ENCODE measurements at regions not wholly inside any gene's neighbourhood (a gene's known extent, or its start where the extent isn't known, plus 50 kb on each side); places are given as distances from the start of the nearest gene placed in this dataset.

DNA sequence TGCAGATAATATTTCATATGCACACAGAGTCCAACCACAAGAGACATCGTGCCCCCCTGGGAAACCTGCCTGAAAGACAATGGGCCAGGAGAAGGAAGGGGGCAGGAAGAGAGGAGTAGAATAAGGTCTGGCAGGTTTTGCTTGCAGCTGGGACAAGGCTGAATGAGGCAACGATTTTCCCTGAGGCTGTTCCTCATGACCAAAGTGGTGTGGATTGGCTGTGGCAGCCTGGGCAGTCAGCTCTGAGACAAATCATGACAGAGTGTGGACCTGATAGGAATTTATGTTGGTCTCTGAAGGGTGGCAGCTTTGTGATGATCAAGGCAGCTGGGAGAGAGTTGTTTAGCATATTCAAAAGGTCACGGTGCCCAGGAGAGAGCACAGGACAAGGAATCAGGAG lies 119.3 kb downstream of the NMUR2 start:
- ChIA-PET CTCF (no interaction called here), RAD21 (ENCODE audit: unreplicated experiment) (no interaction called here), POLR2A (no interaction called here), SMC1A (ENCODE audit: uncharacterized antibody, unreplicated experiment) (no interaction called here)
- no peak for ATAC-seq
- intact Hi-C loops (cut with micrococcal nuclease; ENCODE audit: unreplicated experiment): no loop called here
- H3K4me2 ChIP-seq (ENCODE audit: control insufficient read depth, insufficient read depth): no peak overlapping the region
- H2AFZ ChIP-seq (ENCODE audit: control insufficient read depth, low read depth, low read length): no peak overlapping the region
- BruUV-seq (replicated peaks): no TSS peak
- 2% methylated on average over 3 of the region's 3 CpGs for WGBS (ENCODE audit: insufficient coverage, insufficient replicate concordance, low lambda C conversion rate, missing lambda C conversion rate)
- TF ChIP-seq CREM (IDR thresholded peaks at IDR 0.05; ENCODE audit: low read depth) (no peak), MEF2A (IDR thresholded peaks at IDR 0.05; ENCODE audit: insufficient read depth, low read depth, low read length) (no peak), STAT1 (conservative IDR thresholded peaks at IDR 0.05) (no peak), SMAD1 (IDR thresholded peaks at IDR 0.05; ENCODE audit: low read depth, partially characterized antibody) (no peak), CHD2 (IDR thresholded peaks at IDR 0.05; ENCODE audit: borderline replicate concordance, low read depth, low read length) (no peak)
- TF ChIP-seq, protein P1, sequence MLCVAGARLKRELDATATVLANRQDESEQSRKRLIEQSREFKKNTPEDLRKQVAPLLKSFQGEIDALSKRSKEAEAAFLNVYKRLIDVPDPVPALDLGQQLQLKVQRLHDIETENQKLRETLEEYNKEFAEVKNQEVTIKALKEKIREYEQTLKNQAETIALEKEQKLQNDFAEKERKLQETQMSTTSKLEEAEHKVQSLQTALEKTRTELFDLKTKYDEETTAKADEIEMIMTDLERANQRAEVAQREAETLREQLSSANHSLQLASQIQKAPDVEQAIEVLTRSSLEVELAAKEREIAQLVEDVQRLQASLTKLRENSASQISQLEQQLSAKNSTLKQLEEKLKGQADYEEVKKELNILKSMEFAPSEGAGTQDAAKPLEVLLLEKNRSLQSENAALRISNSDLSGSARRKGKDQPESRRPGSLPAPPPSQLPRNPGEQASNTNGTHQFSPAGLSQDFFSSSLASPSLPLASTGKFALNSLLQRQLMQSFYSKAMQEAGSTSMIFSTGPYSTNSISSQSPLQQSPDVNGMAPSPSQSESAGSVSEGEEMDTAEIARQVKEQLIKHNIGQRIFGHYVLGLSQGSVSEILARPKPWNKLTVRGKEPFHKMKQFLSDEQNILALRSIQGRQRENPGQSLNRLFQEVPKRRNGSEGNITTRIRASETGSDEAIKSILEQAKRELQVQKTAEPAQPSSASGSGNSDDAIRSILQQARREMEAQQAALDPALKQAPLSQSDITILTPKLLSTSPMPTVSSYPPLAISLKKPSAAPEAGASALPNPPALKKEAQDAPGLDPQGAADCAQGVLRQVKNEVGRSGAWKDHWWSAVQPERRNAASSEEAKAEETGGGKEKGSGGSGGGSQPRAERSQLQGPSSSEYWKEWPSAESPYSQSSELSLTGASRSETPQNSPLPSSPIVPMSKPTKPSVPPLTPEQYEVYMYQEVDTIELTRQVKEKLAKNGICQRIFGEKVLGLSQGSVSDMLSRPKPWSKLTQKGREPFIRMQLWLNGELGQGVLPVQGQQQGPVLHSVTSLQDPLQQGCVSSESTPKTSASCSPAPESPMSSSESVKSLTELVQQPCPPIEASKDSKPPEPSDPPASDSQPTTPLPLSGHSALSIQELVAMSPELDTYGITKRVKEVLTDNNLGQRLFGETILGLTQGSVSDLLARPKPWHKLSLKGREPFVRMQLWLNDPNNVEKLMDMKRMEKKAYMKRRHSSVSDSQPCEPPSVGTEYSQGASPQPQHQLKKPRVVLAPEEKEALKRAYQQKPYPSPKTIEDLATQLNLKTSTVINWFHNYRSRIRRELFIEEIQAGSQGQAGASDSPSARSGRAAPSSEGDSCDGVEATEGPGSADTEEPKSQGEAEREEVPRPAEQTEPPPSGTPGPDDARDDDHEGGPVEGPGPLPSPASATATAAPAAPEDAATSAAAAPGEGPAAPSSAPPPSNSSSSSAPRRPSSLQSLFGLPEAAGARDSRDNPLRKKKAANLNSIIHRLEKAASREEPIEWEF (IDR thresholded peaks at IDR 0.05; ENCODE audit: insufficient replicate concordance, low read depth, low read length): no peak
- TF ChIP-seq, protein P2, sequence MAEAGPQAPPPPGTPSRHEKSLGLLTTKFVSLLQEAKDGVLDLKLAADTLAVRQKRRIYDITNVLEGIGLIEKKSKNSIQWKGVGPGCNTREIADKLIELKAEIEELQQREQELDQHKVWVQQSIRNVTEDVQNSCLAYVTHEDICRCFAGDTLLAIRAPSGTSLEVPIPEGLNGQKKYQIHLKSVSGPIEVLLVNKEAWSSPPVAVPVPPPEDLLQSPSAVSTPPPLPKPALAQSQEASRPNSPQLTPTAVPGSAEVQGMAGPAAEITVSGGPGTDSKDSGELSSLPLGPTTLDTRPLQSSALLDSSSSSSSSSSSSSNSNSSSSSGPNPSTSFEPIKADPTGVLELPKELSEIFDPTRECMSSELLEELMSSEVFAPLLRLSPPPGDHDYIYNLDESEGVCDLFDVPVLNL (IDR thresholded peaks at IDR 0.05; ENCODE audit: low read depth, low read length): no peak
- TF ChIP-seq, protein P3, sequence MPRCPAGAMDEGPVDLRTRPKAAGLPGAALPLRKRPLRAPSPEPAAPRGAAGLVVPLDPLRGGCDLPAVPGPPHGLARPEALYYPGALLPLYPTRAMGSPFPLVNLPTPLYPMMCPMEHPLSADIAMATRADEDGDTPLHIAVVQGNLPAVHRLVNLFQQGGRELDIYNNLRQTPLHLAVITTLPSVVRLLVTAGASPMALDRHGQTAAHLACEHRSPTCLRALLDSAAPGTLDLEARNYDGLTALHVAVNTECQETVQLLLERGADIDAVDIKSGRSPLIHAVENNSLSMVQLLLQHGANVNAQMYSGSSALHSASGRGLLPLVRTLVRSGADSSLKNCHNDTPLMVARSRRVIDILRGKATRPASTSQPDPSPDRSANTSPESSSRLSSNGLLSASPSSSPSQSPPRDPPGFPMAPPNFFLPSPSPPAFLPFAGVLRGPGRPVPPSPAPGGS (IDR thresholded peaks at IDR 0.05; ENCODE audit: borderline replicate concordance, insufficient read depth, low read depth, low read length, poor library complexity, severe bottlenecking): no peak
- no peak overlapping the region for H3K9ac ChIP-seq (ENCODE audit: control insufficient read depth, insufficient read depth, low read length)
- FAIRE-seq: no peak
- no peak for DNase-seq (ENCODE audit: low read depth, low spot score)
- in situ Hi-C loops (cut with MboI): no loop called here
- H3K9me3 ChIP-seq (replicated peaks; ENCODE audit: control insufficient read depth, insufficient read depth, low read length): no peaks in the 10 kb centered on the region
- no peaks in the 10 kb centered on the region for H3K27me3 ChIP-seq (replicated peaks in 1 of 2; ENCODE audit: control insufficient read depth in 2 of 2, insufficient read depth in 2 of 2, low read length in 1 of 2)
- H3K79me2 ChIP-seq (ENCODE audit: control insufficient read depth, insufficient read depth, low read length): no peaks in the 10 kb centered on the region
- H3K27ac ChIP-seq (ENCODE audit: control insufficient read depth, insufficient read depth): no peak overlapping the region
- no peaks in the 10 kb centered on the region for H4K20me1 ChIP-seq (ENCODE audit: control insufficient read depth, insufficient read depth)
- H3K36me3 ChIP-seq (ENCODE audit: control insufficient read depth in 2 of 2, insufficient read depth in 2 of 2, low read length in 1 of 2): no peaks in the 10 kb centered on the region
- H3K4me3 ChIP-seq: no peak overlapping the region
- no peaks in the 10 kb centered on the region for H3K4me1 ChIP-seq (ENCODE audit: control insufficient read depth, insufficient read depth, low read length)
